ENCODE measurements at regions not wholly inside any gene's neighbourhood (a gene's known extent, or its start where the extent isn't known, plus 50 kb on each side); places are given as distances from the start of the nearest gene placed in this dataset.

GRCh38 chr4:24248674-24249630 lies 335.4 kb downstream of the DHX15 start:
- no peak for TF ChIP-seq EZH2phosphoT487 (IDR thresholded peaks at IDR 0.05; ENCODE audit: borderline replicate concordance, low read length)
- TF ChIP-seq CTCF (conservative IDR thresholded peaks at IDR 0.05; ENCODE audit: low read depth, low read length): no peak
